DMS153 treated with DMSO at 0.1 percent for 48 hours (cell line): ENCODE measurements at regions not wholly inside any gene's neighbourhood (a gene's known extent, or its start where the extent isn't known, plus 50 kb on each side); places are given as distances from the start of the nearest gene placed in this dataset.

Source experiments
- DNase-seq: peaks from one replicate; lab custom pipeline; 2025; ENCODE audit not compliant: unreplicated experiment; lab: John Stamatoyannopoulos, UW

- DNase-seq = no peak
These were observed 142.4 kb downstream of the DDX1 start for GRCh38 chr2:15733867-15734673.

DNA sequence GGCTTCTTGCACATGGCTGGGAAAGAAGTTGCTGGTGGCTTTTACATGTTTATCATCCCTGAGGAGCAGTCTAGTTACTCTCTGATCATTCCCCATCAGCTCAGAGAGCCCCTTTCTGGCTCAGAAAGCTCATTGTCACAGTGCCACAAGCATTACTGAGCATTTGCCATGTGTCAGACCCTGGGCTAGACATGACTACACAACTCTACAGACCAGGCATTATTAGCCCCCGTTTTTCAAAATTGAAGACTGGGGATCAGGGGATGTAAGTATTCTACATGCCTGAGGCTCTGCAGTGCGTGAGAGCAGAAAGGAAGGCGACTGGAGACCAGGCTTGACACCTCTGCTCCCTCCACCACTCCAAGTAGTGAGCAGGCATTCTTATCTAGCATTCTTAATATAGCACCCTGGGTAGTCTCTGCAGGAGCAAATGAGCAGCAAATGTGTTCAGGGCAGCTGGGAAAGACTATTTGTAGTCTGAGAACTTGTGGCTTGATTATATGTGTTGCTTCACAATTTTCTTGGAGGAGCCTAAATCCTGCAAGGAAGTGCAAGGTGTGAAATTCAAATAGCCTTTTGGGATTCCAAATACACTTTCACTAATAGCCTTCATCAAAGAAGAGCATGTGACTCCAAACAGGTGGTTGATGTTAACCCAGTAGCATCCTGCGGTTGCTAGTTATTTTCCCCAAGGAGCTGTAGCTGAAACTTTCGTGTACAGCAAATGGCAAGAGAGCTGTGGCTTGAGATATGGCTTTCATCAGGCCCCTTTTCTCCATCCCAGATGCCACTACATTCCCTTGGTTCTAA is 143.2 kb downstream of the DDX1 start:
- DNase-seq = no peak

DNA sequence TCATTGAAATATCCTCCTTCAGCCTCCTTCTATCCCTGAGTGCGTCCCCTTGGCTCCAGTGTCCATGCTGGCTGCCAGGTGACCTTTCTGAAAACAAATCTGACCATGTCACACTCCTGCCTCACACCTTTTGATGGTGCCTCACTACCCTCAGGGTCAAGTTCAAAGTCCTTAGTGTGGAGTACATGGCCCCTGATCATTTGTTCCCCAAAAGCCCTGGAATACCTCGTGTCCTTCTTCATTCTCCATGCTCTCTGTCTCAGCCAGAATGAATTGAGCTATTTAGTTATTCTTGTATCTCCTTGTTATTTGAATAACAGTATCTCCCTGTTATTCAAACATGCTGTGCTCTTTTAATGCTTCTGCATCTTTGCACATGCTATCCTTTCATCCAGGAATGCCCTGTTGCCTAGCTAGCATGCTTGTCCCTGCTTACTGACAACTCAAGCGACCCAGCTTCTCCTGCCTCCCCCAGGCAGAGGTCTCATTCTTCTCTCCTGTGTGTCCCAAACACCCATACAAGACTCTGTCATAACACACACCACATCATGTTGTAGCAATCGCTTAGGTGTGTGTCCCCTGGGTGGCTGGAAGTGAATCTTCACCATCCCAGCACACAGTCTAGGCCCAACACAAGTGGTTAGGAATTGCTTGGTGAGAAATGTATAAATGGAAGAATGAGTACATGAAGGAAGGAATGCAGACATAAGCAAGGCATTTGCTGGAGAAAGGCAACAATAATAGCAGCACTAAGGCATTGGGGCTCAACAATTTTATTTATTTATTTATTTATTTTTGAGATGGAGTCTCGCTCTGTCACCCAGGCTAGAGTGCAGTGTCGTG is 144.0 kb downstream of the DDX1 start:
- no peak for DNase-seq

- no peak for DNase-seq
These were observed 144.9 kb downstream of the DDX1 start for GRCh38 chr2:15736396-15737180.

- DNase-seq = no peak
These were observed 145.9 kb downstream of the DDX1 start for GRCh38 chr2:15737314-15738224.

GRCh38 chr2:15738225-15738546 is 146.5 kb downstream of the DDX1 start:
- no peak for DNase-seq

DNA sequence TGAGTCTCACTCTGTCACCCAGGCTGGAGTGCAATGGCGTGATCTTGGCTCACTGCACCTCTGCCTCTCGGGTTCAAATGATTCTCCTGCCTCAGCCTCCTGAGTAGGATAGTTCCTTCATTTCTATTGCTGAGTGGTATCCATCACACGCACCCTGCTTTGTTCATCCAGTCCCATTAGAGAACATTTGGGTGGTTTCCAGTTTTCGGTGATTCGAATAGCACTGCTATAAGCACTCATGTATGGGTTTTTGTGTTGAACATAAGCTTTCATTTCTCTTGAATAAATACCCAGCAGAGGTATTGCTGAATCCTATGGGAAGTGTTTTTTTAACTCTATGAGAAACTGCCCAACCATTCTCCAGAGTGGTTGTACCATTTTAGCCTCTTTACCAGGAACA is 147.3 kb downstream of the DDX1 start:
- no peak for DNase-seq

DNA sequence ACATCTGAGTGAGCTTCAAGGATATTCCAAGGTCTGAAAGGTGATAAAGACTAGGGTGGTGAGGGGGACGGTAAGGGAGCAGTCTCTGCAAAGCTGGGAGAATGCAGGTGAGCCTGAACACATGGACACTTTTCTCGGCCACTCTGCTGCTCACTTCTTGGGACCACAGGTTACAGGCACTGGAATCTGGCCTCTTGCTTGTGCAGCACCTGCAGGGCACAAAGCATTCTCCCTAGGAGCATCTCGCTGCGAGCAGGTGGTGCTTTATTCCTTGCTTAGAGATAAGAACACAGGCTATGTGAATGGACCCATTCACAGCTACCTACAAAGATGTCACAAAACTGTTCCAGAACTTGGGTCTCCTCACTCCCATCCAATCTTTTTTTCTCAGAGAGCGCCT is 153.2 kb downstream of the DDX1 start:
- DNase-seq = no peak

- DNase-seq = no peak
These were observed 153.7 kb downstream of the DDX1 start for GRCh38 chr2:15745350-15745749.

DNA sequence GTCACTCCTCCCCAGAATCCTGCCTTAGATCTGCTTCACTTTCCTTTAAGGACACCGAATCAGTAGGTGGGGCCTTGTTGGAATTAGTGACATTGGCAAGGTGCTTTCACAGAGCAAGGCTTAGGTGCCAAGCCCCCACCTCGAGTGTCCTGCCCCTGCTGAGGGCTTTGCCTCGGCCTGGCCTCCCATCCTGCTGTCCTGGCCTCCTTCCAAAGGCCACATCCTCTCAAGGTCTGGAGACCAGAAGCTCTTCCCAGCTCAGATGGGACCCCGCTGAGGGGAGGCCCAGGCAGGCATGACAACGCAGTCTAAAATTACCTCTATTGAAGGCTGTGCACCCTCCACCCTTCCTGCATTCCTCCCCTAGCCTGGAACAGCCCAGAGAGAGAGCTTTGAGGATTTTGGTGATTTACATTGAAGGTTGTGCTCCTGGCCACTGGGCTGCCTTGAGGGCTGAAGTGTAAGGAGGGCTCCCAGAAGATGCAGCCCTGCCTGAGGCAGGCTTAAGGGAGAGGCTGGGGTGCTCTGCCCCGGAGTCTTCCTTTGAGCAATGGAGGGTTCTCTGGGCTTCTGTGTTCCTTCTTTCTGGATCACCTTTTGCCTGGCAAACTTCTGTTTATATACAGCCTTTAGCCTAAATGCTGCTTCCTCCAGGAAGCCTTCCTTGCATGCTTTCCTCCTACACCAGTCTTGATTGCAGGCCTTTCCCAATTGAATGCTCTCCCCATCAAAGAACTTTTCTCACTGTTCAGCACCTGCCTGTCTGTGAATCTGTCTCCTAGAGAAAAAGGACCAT is 154.4 kb downstream of the DDX1 start:
- DNase-seq = no peak

DNA sequence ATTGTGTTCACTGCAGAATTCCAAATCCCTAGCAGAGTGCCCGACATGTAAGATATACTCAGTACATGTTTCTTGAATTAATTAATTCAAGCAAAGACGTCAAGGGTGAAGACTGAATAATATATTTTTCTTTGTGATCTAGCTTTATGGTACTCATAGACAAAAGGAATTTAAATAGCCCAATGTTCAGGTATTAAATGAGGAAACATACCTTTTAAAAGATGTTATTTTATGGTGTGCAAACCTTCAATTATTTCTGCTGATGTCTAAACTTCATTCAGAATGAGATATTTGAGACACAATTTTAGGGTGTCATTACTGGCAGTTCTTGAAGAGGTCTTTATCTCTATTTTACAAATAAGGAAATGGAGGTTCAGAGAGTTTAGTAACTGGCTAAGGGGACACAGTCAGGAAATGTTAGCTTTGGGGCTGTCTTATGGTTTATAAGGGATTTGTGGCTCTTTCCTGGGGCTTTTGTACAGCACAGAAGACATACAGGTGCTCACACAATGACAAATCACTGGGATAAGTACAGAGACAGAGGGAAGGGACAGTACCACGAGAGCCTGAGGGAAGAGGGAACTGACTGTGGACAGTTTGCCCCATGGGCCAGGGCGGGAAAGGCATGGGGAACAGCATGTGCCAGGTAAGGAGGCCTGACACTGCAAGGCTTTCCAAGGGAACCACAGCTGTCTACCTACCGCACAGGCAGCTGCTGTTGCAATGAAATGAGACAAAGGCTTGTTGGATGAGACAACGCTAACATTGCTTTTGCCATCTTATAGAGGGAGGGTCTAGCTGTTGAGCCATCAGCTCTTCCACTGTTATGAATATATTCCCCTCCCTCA is 155.3 kb downstream of the DDX1 start:
- no peak for DNase-seq

- no peak for DNase-seq
These were observed 156.2 kb downstream of the DDX1 start for GRCh38 chr2:15747603-15748471.

DNA sequence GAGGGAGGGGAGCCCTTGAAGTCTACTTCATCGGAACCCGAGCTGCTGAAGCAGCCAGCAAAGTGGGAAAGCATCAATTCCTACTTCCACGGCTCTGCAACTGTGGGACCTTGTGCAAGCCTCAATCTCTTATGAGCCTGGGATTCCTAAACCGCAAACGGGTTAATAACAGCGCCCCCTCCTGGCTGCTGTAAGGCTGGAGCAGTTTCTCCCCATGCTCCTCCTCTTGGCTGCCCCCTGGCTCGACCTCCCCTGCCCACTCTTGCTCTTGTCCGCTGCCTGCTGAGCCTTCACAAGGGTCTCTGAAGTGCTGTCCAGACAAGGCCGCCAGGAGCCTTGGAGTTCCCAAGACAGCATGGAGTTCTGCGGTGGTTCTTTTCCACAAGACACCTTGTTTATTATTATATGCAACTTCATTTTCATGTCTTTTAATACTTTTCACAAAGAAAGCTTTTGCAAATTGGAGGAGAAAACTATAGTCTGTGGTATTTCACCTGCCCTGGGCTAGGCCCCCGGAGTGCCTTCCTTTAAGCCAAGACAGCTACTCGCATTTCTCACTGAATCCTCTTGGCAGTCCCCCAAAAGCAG is 157.2 kb downstream of the DDX1 start:
- DNase-seq = no peak

DNA sequence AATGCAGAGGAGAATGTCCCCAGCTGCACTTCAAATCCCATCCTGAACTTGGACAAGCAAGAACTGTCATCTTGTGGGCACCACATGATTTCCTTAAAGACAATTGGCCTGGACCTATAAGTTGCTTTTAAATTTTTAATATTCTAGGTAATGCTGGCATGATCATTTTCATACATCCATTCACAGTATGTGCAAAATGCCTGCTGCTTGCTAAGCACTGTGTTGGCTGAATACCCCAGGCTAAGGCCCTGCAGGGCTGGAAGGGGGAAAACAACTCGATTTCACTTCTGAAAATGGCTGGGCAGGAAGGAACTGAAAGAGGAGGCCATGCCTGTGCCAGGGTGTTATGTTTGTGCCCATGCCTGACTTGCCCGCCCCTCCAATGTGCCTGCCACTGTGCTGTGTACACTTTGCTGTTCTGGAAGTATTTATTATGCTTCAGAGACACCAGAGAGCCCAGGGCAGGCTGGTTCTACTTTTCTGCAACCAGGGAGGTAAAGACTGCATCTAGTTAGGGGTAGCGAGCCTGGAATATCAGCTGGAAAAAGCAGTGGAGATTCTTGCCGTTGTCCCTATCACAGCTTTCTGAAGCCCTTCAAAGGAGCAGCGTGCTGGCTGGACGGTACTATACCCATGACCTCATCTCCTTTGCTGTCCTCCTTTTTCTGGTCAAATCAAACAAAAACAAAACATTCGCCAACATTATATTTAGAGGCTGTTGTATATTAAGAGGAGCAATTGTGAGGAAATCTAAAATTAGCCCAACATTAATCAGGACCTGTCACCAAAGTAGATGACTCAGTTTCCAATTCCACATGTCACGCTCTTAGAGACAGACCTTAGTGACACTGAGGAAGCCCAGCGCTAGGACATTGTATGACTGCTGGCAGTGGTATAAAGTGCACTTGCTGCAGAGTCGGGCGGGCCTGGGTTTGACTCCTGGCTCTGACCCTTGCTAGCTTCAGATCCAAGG is 158.1 kb downstream of the DDX1 start:
- no peak for DNase-seq

- DNase-seq = no peak
These were observed 158.8 kb downstream of the DDX1 start for GRCh38 chr2:15750433-15750814.
